WTC11 (cell line): ENCODE measurements at regions not wholly inside any gene's neighbourhood (a gene's known extent, or its start where the extent isn't known, plus 50 kb on each side); places are given as distances from the start of the nearest gene placed in this dataset.

Source experiments
- ATF3 ChIP-seq: sonication (generic); formaldehyde crosslinking; conservative IDR thresholded peaks from 2 replicates; pipeline ENCODE4 v1.8.1; 2022; ENCODE audit warnings: mild to moderate bottlenecking, missing genetic modification reagents
- CTCF ChIP-seq: fragments of 200-600 bp; IDR thresholded peaks from 2 replicates; pipeline ENCODE4 v1.8.0; 2022; ENCODE audit warnings: antibody characterized with exemption
- KAT7 ChIP-seq: sonication (generic); formaldehyde crosslinking; IDR thresholded peaks from 2 replicates; pipeline ENCODE4 v1.8.1; 2023; ENCODE audit warnings: missing genetic modification reagents, mild to moderate bottlenecking, borderline replicate concordance
- NFYB ChIP-seq: sonication (generic); formaldehyde crosslinking; conservative IDR thresholded peaks from 2 replicates; pipeline ENCODE4 v1.8.0; 2022; ENCODE audit warnings: low read depth, missing genetic modification reagents
- ZNF317 ChIP-seq: sonication (generic); formaldehyde crosslinking; IDR thresholded peaks from 2 replicates; pipeline ENCODE4 v1.8.1; 2023; ENCODE audit warnings: low read depth, mild to moderate bottlenecking, moderate library complexity, missing genetic modification reagents, borderline replicate concordance
- TF ChIP-seq, protein P1 (sequence below): sonication (generic); formaldehyde crosslinking; IDR thresholded peaks from 2 replicates; pipeline ENCODE4 v1.8.1; 2023; ENCODE audit warnings: mild to moderate bottlenecking, missing genetic modification reagents, moderate library complexity
- TF ChIP-seq, protein P2 (sequence below): sonication (generic); formaldehyde crosslinking; IDR thresholded peaks from 2 replicates; pipeline ENCODE4 v1.8.1; 2023; ENCODE audit warnings: mild to moderate bottlenecking, moderate library complexity, missing genetic modification reagents
- TF ChIP-seq, protein P3 (sequence below): sonication (generic); formaldehyde crosslinking; IDR thresholded peaks from 2 replicates; pipeline ENCODE4 v1.8.1; 2022; ENCODE audit warnings: low read depth, missing genetic modification reagents, borderline replicate concordance
- TF ChIP-seq, protein P4 (sequence below): fragments of 250-450 bp; sonication (Bioruptor Pico); IDR thresholded peaks from 2 replicates; pipeline ENCODE4 v1.9.0; 2021; ENCODE audit warnings: mild to moderate bottlenecking

GRCh38 chr4:31190671-31191070, 470.5 kb downstream of the PCDH7 start:
- TF ChIP-seq, protein P1, sequence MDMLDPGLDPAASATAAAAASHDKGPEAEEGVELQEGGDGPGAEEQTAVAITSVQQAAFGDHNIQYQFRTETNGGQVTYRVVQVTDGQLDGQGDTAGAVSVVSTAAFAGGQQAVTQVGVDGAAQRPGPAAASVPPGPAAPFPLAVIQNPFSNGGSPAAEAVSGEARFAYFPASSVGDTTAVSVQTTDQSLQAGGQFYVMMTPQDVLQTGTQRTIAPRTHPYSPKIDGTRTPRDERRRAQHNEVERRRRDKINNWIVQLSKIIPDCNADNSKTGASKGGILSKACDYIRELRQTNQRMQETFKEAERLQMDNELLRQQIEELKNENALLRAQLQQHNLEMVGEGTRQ (CRISPR knock-in tag) = no peak
- TF ChIP-seq CTCF = no peak
- TF ChIP-seq NFYB (CRISPR knock-in tag) = no peak
- TF ChIP-seq, protein P2, sequence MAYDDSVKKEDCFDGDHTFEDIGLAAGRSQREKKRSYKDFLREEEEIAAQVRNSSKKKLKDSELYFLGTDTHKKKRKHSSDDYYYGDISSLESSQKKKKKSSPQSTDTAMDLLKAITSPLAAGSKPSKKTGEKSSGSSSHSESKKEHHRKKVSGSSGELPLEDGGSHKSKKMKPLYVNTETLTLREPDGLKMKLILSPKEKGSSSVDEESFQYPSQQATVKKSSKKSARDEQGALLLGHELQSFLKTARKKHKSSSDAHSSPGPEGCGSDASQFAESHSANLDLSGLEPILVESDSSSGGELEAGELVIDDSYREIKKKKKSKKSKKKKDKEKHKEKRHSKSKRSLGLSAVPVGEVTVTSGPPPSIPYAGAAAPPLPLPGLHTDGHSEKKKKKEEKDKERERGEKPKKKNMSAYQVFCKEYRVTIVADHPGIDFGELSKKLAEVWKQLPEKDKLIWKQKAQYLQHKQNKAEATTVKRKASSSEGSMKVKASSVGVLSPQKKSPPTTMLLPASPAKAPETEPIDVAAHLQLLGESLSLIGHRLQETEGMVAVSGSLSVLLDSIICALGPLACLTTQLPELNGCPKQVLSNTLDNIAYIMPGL (CRISPR knock-in tag) = no peak
- TF ChIP-seq, protein P3, sequence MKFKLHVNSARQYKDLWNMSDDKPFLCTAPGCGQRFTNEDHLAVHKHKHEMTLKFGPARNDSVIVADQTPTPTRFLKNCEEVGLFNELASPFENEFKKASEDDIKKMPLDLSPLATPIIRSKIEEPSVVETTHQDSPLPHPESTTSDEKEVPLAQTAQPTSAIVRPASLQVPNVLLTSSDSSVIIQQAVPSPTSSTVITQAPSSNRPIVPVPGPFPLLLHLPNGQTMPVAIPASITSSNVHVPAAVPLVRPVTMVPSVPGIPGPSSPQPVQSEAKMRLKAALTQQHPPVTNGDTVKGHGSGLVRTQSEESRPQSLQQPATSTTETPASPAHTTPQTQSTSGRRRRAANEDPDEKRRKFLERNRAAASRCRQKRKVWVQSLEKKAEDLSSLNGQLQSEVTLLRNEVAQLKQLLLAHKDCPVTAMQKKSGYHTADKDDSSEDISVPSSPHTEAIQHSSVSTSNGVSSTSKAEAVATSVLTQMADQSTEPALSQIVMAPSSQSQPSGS (CRISPR knock-in tag) = no peak
- TF ChIP-seq, protein P4, sequence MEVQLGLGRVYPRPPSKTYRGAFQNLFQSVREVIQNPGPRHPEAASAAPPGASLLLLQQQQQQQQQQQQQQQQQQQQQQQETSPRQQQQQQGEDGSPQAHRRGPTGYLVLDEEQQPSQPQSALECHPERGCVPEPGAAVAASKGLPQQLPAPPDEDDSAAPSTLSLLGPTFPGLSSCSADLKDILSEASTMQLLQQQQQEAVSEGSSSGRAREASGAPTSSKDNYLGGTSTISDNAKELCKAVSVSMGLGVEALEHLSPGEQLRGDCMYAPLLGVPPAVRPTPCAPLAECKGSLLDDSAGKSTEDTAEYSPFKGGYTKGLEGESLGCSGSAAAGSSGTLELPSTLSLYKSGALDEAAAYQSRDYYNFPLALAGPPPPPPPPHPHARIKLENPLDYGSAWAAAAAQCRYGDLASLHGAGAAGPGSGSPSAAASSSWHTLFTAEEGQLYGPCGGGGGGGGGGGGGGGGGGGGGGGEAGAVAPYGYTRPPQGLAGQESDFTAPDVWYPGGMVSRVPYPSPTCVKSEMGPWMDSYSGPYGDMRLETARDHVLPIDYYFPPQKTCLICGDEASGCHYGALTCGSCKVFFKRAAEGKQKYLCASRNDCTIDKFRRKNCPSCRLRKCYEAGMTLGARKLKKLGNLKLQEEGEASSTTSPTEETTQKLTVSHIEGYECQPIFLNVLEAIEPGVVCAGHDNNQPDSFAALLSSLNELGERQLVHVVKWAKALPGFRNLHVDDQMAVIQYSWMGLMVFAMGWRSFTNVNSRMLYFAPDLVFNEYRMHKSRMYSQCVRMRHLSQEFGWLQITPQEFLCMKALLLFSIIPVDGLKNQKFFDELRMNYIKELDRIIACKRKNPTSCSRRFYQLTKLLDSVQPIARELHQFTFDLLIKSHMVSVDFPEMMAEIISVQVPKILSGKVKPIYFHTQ (CRISPR knock-in tag) = no peak
- no peak for TF ChIP-seq KAT7 (CRISPR knock-in tag)
- TF ChIP-seq ATF3 (CRISPR knock-in tag) = no peak
- no peak for TF ChIP-seq ZNF317 (CRISPR knock-in tag)
